HEK293 (cell line): ENCODE measurements at regions not wholly inside any gene's neighbourhood (a gene's known extent, or its start where the extent isn't known, plus 50 kb on each side); places are given as distances from the start of the nearest gene placed in this dataset.

Experiments used
- KLF8 ChIP-seq: fragments of 450-650 bp; formaldehyde crosslinking; IDR thresholded peaks from 2 replicates; pipeline ENCODE4 v1.5.1; 2016; ENCODE audit warnings: missing biosample characterization, missing genetic modification characterization
- SETDB1 ChIP-seq: IDR thresholded peaks from one replicate; pipeline ENCODE4 v1.6.1; 2017; ENCODE audit warnings: mild to moderate bottlenecking, low read length, moderate library complexity, mixed read lengths; ENCODE audit not compliant: insufficient read length
- ZNF530 ChIP-seq: fragments of 450-650 bp; formaldehyde crosslinking; IDR thresholded peaks from 2 replicates; pipeline ENCODE4 v1.5.1; 2016; ENCODE audit warnings: low read depth, missing biosample characterization, missing genetic modification characterization
- ZNF76 ChIP-seq: fragments of 450-650 bp; formaldehyde crosslinking; IDR thresholded peaks from 2 replicates; pipeline ENCODE4; 2016; ENCODE audit warnings: low read depth, missing biosample characterization, missing genetic modification characterization, borderline replicate concordance
- TF ChIP-seq, protein P1 (sequence below): fragments of 450-650 bp; formaldehyde crosslinking; IDR thresholded peaks from 2 replicates; pipeline ENCODE4 v1.5.1; 2016; ENCODE audit warnings: missing biosample characterization, missing genetic modification characterization
- TF ChIP-seq, protein P2 (sequence below): fragments of 450-650 bp; formaldehyde crosslinking; IDR thresholded peaks from 2 replicates; pipeline ENCODE4 v1.5.1; 2016; ENCODE audit warnings: missing biosample characterization, missing genetic modification characterization

DNA sequence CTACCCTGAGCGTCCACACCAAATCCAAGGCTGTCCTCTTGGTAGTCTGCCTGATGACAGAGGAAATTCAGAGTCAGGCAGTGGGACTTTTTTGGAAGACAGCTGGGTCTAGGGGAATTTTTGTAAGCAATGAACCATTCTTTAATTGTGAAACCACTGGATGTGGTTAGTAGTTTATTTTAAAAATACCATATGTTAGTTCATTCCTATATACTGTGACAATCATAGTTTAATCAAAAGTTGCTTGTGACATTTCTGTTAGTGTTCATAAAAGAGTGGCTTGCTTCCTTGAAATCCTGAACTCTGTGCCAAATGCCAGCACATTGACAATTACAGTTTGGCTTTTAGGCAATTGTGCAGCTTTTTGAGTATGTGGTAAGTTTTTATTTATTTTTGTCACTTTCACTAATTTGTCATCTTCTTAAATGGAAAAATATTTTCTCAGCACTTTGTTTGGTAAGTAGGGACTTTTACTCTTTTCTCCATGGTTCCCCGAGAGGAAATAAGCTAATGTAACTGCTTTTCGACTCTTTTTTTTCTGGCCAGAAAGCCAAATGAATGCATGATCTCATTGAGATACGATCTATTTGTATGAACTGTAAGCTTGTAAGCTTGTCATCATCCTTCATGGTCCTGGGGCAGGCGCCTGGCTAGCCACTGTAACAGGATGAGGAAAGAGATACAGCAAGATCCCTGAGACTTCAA, 72.6 kb upstream of the SLC4A4 start:
- no peak for TF ChIP-seq SETDB1
- no peak for TF ChIP-seq ZNF76 (tag by site-specific recombination)
- TF ChIP-seq, protein P1, sequence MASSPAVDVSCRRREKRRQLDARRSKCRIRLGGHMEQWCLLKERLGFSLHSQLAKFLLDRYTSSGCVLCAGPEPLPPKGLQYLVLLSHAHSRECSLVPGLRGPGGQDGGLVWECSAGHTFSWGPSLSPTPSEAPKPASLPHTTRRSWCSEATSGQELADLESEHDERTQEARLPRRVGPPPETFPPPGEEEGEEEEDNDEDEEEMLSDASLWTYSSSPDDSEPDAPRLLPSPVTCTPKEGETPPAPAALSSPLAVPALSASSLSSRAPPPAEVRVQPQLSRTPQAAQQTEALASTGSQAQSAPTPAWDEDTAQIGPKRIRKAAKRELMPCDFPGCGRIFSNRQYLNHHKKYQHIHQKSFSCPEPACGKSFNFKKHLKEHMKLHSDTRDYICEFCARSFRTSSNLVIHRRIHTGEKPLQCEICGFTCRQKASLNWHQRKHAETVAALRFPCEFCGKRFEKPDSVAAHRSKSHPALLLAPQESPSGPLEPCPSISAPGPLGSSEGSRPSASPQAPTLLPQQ = no peak
- TF ChIP-seq, protein P2, sequence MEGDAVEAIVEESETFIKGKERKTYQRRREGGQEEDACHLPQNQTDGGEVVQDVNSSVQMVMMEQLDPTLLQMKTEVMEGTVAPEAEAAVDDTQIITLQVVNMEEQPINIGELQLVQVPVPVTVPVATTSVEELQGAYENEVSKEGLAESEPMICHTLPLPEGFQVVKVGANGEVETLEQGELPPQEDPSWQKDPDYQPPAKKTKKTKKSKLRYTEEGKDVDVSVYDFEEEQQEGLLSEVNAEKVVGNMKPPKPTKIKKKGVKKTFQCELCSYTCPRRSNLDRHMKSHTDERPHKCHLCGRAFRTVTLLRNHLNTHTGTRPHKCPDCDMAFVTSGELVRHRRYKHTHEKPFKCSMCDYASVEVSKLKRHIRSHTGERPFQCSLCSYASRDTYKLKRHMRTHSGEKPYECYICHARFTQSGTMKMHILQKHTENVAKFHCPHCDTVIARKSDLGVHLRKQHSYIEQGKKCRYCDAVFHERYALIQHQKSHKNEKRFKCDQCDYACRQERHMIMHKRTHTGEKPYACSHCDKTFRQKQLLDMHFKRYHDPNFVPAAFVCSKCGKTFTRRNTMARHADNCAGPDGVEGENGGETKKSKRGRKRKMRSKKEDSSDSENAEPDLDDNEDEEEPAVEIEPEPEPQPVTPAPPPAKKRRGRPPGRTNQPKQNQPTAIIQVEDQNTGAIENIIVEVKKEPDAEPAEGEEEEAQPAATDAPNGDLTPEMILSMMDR (tag by site-specific recombination) = no peak
- no peak for TF ChIP-seq KLF8 (tag by site-specific recombination)
- no peak for TF ChIP-seq ZNF530
